ENCODE measurements at regions not wholly inside any gene's neighbourhood (a gene's known extent, or its start where the extent isn't known, plus 50 kb on each side); places are given as distances from the start of the nearest gene placed in this dataset.

DNA sequence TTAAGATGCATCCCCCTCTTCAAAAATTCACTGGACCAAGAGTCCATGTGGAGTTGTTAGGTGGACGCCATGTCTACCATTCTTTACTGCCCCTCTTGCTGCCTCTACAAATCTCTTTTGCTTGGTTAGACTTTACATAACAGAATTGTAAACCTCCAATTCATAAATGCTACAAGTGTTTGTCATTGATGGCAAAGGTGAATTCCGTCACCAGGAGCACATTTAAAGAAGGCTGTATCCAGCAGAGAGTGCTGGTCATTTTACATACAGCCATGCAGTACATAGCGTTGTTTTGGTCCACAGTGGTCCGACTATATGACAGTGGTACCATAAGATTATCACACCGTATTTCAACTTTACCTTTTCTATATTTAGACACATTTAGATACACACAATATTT lies 274.5 kb downstream of the MYCN start:
- no peak for DNase-seq
- ATAC-seq: no peak
- intact Hi-C loops (cut with DNase I, micrococcal nuclease): no loop called here

DNA sequence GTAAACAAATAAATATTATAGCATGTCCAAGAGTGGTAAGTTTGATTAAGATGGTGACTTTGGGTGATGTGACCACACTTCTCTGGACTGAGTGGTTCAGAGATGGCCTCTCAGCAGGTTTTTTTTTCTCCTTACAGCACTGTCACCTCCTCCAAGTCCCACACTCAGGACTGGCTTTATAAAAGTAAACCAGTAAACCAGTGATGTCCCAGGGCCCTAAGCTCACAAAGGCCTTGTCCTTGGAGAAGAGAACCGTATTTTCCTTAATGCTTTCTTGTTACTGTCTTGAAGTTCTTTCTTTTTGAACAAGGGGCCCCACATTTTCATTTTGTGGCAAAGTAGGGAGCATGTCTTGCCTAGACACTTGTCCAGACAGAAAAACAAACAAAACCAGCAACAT lies 274.0 kb downstream of the MYCN start:
- ATAC-seq (no peak), DNase-seq (no peak)
- intact Hi-C loops (cut with DNase I, micrococcal nuclease): no loop called here

DNA sequence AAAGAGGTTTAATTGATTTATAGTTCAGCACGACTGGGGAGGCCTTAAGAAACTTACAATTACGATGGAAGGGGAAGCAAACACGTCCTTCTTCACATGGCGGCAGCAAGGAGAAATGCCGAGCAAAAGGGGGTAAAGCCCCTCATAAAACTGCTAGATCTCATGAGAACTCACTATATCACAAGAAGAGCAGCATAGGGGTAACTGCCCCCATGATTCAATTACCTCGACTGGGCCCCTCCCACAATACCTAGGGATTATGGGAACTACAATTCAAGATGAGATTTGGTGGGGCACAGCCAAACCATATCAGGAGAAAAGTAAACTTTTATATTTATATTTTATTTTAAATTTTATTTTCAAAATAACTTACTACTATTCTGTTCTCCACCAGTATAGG lies 272.0 kb downstream of the MYCN start:
- intact Hi-C loops (cut with DNase I, micrococcal nuclease): no loop called here
- DNase-seq (no peak), ATAC-seq (no peak)

DNA sequence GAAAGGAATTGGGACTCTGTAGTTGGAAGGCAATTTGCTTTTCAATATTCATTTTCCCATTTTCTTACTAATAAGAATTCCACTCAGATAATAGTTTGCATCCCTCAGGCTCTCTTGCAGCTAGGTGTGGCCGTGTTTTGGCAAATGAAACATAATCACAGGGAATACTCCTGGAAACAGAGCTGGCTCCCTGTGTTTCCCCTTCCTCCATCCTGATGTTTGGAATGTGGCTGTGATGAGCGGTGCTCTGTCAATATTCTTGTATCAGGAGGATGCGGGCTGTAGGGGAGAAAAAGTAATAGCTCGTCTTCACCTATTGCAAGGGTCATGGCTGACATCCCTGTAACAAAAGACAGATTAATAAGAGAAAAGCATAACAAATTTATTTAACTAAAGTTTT lies 271.0 kb downstream of the MYCN start:
- DNase-seq (no peak), ATAC-seq (no peak)
- intact Hi-C loops (cut with DNase I, micrococcal nuclease): no loop called here

DNA sequence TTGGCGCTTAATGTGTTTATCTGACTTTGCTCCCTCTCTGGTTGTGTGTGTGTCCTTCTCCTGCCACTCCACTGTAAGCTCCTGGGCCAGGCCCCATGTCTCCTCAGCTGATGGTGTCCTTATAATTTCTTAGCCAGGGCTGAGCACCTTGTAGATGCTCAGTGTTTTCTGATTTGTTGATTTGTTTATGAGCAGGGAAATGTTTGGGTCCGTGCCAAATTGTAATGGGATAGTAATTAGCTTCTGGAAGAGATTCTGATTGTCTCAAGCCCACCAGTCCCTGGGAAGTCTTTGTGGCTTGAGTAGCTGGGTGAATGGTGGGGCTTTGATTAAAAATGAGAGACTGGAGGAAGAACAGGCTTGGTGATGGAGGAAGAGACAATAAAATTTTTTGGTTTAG lies 270.5 kb downstream of the MYCN start:
- ATAC-seq: no peak
- intact Hi-C loops (cut with DNase I, micrococcal nuclease): no loop called here
- no peak for DNase-seq

DNA sequence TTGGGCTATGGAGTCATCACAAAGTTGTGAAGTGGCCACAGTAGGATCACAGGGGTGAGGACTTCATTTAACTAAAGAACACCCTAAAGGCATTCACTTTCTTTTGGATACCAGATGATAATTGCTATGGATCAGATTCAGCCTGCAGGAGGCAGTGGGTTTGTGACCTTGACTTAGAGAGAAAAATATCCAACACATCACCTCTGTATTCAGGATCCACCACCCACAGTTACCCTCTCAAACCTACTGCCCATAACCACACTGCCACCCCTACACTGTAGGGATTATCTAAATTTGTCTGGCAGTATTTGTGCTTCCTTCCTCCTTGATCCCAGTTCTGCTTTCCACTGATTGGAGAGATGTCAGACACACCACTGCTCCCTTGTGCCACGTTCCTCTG lies 269.4 kb downstream of the MYCN start:
- intact Hi-C loops (cut with DNase I, micrococcal nuclease): no loop called here
- DNase-seq (no peak), ATAC-seq (no peak)

DNA sequence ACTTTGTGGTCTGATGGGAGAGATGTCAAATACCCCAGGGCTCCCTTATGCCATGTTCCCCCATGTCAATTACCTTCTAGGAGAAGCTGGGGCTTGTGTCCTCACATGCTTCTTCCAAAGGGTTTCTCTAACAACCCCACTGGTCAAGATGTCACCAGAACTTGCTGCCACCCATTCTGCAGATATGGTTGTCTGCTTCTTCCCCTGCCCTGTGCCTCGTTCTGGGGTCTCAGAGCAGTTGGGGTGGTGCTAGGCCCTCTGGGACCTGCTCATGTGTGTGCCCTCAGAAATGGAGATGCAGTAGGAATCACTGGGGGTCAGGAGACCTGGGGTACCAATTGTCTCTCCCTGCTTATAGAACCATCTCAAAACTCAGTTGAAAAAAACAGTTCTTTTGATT lies 268.6 kb downstream of the MYCN start:
- intact Hi-C loops (cut with DNase I, micrococcal nuclease): no loop called here
- DNase-seq (no peak), ATAC-seq (no peak)

DNA sequence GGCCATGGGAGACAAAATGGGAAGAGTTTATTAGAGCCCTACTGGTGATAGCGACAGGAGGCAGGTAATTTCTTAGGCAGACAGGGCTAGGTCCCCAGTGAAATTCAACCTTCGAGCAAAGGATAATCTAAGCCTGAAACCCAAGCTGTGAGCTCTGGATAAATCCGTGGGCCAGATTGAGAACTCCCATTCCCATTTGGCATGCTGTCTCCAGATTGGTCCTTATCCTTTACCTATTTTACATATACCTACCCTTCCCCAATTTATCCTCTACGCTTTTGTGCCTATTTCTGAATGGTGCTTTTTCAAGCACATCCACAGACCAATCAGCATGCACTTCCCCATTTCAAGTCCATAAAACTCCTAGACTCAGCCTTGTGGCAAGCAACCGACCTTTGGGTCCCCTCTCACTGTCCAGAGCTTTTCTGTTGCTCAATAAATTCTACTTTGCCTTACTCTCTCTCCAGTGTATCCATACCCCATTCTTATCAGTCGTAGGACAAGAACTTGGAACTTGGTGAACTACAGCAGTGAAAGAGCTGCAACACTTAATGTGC lies 268.0 kb downstream of the MYCN start:
- ATAC-seq (no peak), DNase-seq (no peak)
- intact Hi-C loops (cut with DNase I, micrococcal nuclease): no loop called here

DNA sequence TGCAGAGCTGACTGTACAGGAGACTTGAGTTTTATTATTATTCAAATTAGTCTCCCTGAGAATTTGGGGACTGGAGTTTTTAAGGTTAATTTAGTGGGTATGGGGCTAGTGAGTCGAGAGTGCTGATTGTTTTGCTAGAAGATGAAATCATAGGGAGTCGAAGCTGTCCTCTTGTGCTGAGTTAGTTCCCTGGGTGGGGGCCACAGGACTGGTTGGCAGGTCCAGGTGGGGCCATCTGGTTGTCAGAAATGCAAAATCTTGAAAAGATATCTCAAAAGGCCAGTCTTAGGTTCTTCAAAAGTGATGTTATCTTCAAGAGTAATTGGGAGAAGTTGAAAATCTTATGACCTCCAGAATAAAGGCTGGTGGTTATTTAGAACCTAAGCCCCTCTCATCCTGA lies 267.3 kb downstream of the MYCN start:
- intact Hi-C loops (cut with DNase I, micrococcal nuclease): no loop called here
- DNase-seq: no peak
- no peak for ATAC-seq

DNA sequence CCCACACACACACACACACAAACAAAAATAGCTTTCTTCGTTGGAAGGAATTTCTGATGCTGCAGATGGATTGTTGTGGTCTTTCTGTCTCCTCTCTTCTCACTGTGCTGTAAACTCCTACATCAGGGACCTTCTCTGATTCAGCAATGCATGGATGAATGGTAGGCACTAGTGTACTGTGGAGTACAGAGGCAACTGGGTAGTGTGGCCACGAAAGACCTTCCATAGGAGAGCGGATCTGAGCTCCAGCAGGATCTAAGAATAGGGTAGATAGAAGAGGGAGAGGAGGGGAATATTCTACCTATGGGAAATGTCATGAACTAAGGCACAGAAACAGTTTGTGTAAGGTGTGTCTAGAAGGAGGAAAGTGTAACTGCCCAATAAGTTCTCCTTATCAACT lies 266.8 kb downstream of the MYCN start:
- ATAC-seq (peak; percentile 24), DNase-seq (no peak)
- intact Hi-C loops (cut with DNase I, micrococcal nuclease): no loop called here

DNA sequence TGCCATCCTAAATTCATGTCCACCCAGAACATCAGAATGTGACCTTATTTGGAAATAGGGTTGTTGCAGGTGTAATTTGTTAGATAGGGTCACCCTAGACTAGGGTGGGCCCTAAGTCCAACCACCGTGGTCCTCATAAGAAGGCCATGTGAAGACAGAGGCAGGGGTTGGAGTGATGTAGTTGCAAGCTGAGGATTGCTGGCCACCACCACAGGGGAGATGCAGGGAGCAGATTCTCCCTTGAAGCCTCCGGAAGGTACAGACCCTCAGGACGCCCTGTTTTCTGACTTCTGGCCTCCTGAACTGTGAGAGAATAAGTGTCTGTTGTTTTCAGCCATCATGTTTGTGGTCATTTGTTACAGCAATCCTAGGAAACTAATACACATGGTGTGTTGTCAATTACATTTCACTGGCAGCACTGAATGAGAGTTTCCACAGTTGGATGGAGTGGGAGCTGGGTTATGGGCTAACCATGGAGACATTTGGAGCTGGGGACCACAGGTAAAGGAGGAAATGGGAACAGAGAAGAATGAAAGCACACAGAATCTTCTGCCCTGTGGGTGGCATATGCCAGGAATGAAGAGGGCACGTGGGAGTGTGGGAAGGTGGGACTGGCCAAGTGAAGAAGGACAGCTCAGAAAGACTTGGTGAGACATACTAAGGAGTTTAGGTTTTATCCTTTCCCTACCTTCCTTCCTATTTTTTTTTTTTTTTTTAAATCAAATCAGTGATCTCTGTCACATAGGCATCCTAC lies 266.0 kb downstream of the MYCN start:
- DNase-seq (no peak), ATAC-seq (no peak)
- intact Hi-C loops (cut with DNase I, micrococcal nuclease): no loop called here

DNA sequence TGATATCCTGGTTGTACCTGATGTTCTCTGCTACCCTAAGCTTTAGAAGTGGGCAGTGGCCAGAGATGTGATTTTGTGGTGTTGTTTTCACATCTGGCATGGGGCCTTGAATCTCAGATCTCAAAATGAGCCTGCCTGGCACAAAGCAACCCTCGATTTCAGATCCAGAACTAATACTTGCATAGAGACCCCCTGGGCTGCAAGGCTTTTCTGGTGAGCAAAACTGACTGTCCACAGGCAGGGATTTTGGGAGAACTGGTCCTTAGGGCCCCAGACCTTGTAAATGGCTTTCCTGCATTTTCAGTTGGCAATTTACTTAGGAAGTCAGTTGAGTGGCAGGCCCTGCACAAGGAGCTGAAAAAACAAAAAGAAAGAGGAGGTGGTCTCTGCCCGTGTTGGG lies 265.3 kb downstream of the MYCN start:
- no peak for ATAC-seq
- no peak for DNase-seq
- intact Hi-C loops (cut with DNase I, micrococcal nuclease): no loop called here

DNA sequence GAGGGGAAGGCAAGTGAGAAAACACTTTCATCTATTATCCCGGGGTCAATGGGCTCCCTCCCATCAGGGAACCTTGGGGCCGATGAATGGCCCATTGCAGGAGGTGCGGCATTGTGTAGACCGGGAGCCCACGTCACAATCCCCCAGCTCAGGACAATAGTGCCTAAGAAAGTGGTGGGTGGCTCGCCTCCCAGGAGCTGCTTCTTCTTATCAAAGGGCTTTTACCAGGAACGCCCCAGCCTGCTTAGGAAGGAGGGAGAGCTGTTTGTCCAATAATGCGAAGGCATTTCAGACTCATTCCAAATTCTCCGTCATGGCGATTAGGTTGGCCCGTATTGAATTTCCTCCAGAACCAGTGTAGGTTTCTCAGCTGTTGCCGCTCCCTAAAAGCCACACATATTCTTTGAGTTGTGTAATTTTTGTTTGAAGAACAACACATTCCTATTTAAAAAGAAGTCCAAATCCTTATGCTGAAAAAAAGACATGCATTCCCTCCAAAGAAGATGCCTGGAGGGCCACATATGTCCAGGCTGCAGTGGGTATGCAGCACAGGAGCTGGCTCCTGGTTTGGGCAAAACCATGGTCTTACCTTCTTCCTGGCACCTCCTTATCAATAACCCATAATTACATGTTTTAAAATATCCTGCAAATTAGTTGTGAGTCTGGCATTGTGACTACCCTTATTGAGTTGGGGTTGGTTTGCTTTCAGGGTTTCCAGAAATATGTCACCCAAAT lies 264.7 kb downstream of the MYCN start:
- ATAC-seq (no peak), DNase-seq (no peak)
- intact Hi-C loops (cut with DNase I, micrococcal nuclease): no loop called here

DNA sequence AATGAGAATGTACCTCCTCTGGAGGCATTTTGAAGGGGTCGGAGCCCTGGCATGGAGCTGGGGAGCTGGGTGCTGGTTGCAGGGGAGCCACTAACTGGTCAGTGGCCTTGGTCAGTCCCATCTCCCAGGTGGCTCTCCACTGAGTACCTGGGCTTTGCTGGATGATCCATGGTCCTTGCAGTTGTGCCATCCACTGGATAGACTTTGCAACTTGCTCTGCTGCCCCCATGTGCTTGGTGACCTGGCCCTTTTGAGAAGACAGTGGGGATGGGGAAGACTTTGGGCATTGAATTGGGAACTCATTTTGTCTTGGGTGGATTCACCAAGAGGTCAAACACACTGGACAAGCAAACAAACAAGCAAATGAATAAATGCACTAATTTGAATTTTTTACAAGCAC lies 263.9 kb downstream of the MYCN start:
- intact Hi-C loops (cut with DNase I, micrococcal nuclease): no loop called here
- no peak for ATAC-seq
- DNase-seq: no peak

DNA sequence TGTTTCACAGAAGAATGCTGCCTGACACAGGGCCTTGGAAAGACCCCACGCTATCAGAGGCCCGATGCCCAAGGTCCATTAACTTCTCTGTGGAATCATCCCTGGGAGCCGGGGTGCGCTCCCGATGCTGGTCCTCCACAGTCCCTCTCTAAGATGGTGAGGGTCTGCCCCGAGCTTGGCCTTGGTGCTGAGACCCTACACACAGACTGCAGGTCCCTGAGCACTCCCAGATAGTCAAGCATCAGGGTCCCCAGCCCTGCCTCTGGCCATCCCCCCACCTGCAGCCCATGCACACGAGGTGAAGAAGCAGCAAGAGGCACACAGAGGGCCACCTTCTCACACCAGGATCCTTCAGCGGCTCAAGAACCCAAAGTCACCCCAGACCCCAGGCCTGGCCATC lies 263.3 kb downstream of the MYCN start:
- peak in 1 of 2 donors; percentile 11 for DNase-seq
- no peak for ATAC-seq
- intact Hi-C loops (cut with DNase I, micrococcal nuclease): no loop called here

DNA sequence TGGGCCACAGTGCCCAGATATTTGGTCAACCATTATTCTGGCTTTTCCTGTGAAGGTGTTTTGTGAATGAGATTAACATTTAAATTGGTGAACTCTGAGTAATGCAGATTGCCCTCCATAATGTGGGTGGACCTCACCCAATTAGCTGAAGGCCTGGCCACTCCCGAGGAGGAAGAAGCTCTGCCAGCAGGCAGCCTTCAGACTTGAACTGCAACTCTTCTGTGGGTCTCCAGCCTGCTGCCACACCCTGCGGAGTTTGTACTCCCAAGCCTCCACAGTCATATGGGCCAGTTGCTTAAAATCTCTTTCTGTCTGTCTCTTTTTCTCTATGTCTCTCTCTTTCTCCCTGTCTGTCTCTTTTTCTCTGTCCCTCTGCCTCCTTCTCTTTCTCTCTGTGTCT lies 262.7 kb downstream of the MYCN start:
- ATAC-seq (peak; percentile 92), DNase-seq (peak; percentile 77 to 86)
- intact Hi-C loops (cut with DNase I, micrococcal nuclease): no loop called here

DNA sequence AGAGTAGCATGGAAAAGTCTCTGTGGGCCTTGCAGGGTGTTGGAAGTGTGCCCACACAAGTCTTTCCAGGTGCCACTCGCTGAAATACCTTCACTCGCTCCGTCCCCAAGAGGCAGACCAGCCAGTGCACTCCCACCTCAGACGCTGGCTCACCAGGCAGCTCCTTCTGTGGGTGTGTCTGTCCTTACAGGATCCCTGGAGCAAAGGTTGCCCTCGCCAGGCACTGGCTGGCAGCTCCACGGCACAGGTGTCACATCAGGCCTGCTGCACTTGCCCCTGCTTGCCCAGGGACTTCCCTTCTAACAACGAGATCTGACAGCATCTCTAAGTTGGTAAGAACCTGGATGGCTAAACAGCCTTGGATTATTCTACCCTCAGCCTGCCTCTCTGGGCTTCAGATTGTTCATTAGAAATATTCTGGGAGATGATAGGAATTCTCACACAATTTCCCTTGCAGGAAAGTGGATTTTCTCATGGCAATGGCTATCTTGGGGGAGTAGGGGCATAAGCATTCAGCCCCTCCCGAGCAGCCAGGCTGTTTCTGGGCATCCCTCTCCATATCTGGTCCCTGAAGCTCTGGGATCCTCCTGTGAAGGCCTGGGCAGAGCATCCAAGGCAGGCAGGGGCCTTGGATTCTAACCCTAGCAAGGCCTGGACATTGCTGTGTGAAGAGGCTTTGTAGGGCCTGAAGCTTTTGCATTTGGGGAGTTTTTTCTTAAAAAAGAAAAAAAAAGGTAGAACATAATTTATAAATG lies 262.1 kb downstream of the MYCN start:
- DNase-seq (peak; percentile 80 to 87), ATAC-seq (peak; percentile 94)
- intact Hi-C loops (cut with DNase I, micrococcal nuclease): no loop called here

DNA sequence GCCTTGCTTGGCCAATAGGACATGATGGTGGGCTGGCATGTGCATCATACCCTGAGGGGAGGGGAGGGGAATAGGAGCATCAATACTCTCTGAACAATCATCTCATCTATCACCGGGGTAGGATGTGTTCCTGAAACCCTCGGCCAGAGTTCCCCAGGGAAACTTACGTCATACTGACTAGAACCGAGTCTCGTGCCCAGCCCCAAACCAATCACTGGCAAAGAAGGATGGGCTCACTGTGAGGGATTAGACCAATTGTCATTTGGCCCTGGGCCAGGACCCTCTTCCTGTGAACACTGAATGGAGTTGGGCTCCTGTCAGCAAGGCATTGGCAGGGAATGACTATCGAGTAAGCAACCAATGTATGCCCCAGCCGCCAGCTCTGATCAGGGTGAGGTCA lies 261.5 kb downstream of the MYCN start:
- DNase-seq: peak; percentile 34 to 41
- intact Hi-C loops (cut with DNase I, micrococcal nuclease): no loop called here
- ATAC-seq: no peak

DNA sequence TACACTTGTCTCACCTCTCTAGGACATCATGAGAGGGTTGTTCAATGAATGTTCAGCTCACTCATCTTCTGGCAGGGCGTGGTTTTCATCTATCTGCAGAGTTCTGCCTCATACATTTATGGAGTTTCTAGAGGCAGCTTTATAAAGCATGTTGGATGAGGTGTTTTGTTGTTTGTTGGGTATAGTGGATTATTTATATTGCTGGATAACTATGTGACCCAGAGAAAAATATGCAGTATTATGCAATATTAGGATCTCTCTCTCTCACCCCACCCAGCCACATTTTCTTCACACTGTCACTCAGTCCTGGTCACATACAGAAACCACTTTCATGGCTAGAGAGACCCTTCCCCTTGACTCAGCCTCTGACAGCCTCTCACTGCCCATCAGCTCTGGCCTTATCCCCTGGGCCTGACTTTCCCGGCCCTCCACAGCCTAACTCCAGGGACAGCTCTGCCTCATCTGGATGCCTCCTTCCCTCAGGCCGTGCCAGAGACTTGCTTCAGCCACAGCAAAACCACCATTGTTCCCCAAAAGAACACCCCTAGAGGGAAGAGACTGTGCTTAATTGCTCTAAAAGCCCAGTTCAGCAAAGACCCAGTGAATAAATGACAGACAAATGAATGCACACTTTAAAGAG lies 260.3 kb downstream of the MYCN start:
- ATAC-seq (no peak), DNase-seq (no peak)
- intact Hi-C loops (cut with DNase I, micrococcal nuclease): no loop called here

All from left colon (tissue), 2 donors.